HG03196 (cell line): ENCODE measurements at regions not wholly inside any gene's neighbourhood (a gene's known extent, or its start where the extent isn't known, plus 50 kb on each side); places are given as distances from the start of the nearest gene placed in this dataset.

Source experiments
- ATAC-seq: cut with Tn5 transposase; IDR thresholded peaks from one replicate; pipeline ENCODE4 v1.9.1; 2021; ENCODE audit not compliant: unreplicated experiment

- ATAC-seq = no peak
Measured at GRCh38 chr9:10674586-10674985, 61.8 kb upstream of the PTPRD start.

DNA sequence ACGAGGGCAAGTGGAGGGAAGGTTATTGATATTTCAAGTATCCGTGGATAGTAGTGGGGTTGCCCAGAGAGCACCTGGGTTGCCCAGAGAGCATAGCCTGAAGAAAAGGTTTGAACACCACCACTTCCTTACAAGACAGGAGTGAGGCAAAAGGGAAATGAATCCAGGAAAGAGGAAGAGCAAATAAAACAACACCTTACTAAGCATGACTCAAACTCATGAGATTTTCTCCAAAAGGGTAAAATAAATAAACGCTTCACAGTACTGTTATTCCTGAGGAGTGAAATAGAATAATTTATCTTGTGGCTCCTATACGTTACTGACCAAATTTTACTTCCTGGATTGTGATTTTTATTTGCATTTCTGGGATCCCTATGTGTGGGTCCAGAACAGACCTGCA lies 65.2 kb upstream of the PTPRD start:
- no peak for ATAC-seq

- no peak for ATAC-seq
Measured at GRCh38 chr9:10678790-10679189, 66.0 kb upstream of the PTPRD start.

DNA sequence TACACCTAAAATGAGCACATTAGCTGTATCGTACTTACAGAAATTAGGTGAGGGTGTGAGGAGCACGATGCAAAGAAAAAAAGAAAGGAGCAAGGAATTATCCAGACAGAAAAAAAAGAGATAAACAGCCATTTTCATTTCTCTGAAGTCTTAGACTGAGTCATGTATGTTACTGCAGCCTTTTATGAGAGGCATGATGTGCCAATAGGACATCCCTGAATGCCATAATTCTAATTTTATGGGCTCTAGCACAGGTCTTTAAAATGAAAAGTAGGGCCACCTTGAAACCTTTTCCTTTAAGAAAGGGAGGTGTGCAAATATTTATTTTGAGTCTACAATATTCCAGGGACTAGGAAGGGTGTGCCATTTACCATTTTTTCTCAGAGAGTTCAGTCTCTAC lies 74.1 kb upstream of the PTPRD start:
- ATAC-seq = no peak

DNA sequence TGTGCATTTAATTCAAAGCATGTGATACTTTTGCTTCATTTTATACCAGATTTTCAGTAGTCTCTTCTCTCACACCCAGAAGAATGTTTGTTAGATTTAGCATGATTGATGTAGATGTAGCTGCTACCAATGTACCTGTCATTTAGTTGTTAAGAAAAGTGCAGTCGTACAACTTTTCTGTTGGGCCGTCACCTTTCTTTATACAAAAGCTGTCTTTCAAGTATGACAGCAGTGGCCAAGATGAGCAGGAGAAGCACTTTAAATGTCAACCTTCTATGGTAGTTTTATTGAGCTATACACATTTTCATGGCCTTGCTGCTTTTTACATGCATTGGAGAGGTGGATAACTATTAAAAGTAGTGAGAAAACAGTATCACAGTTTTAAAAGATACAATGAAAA lies 77.7 kb upstream of the PTPRD start:
- no peak for ATAC-seq

DNA sequence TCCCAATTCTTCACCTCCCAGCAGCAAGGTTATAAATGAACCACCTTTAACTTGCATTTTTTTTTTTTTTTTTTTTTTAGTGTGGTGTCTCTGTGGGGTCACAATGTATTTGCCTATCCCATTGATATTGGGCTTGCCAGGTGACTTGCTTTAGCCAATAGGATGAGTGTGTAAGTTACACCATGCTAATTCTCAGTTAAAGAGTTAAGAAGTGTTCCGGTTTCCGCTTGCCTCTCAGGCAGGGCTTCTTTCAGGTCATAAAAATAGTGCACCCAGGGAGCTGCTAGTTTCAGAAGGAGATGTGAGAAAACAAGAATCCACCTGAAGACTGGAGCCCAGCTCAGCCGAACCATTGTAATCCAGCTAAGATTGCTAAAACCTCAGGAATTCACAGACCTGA lies 84.2 kb upstream of the PTPRD start:
- ATAC-seq = no peak

DNA sequence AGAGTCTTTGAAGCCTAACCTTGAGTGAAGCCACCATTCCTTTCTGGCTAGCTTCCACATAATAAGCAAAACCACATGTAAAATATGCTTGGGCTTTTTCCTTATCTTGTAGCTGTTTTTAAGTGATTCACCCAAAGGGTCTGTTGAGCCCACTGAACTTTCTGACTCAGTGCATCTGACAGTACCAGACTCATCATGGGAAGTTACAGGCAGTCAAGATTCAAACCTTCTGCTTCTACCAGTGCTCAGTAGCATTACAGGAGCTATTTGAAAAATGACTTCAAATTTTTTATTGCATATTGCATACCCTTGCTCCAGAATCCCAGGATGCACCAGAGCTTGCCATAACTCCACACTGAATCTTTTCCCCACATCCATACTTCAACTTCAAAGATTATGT lies 87.5 kb upstream of the PTPRD start:
- no peak for ATAC-seq

GRCh38 chr9:10700915-10701314 lies 88.1 kb upstream of the PTPRD start:
- ATAC-seq = no peak

- no peak for ATAC-seq
Measured at GRCh38 chr9:10701906-10702305, 89.1 kb upstream of the PTPRD start.

GRCh38 chr9:10703139-10703538 lies 90.3 kb upstream of the PTPRD start:
- ATAC-seq = no peak

GRCh38 chr9:10704720-10705119 lies 91.9 kb upstream of the PTPRD start:
- ATAC-seq = no peak

DNA sequence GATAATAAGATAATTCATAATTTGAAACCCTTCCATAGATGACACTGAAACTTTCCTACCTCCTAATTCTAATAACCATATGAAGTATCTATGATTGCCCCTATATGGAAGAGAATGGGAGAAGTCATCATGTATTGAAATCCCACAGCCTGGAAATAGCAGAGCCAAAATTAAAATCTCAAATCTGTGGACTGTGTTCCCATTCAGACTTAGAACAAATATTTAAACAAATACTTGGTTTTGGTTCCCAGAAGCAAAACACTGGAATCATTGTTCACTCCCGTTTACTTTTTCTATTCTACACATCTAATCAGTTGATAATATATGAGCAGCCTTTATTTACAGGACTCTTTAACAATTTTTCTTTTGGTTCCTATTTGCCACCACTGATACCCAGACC lies 92.6 kb upstream of the PTPRD start:
- ATAC-seq = no peak

DNA sequence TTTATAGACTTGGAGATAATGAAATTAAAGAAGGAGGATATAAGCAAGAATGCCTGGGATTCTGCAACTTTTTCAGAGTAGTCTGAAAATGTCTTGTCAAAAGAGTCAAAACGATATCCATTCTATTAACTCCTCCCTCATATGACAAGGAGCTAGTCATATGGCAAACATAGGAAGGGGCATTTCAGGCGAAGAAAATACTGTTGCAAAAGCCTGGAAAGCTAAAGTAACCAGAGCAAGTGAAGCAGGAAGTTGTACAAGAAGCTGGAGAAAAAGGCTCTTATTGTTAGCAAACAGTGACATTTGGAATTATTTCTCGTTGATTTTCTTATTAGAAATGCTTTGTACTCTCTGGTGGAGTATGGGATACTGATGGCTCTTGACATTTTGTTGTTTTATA lies 94.0 kb upstream of the PTPRD start:
- ATAC-seq = no peak

DNA sequence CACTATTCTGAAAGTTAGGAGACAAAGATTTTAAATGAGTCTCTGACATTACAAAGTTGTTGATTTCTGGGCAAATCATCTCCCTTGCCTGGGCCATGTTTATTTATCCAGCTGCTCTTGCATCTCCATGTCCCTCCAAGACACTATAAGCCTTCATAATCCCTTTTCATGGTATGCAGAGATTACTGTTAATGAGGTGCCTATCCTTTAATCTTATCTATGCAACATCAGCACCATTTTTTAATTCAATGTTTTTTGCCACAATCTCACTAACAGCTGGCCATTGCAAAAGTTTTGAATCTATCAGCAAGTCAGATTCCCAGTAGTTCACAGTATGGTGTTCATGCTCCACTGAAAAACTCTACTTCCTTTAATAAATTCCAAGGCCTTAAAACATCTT lies 108.5 kb upstream of the PTPRD start:
- no peak for ATAC-seq

DNA sequence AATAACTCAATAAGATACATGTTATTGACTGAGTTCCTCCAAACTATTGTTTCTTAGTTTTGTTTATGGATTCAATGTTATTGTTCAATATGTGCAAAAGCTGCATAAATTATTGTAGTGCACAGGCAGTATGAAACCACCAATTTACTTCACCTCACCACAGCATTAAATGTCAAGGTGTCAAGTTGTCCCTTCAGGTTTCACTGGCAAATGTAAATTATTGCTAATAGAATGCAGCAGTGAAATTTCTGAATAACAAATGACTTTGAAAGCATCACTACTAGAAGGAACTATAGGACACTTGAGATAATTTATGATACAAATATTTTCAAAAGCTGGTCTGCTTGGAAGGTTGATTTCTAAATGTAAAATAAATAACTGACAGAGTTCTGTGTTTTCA lies 116.4 kb upstream of the PTPRD start:
- ATAC-seq = no peak

GRCh38 chr9:10744669-10745068 lies 131.9 kb upstream of the PTPRD start:
- ATAC-seq = no peak

GRCh38 chr9:10753474-10753873 lies 140.7 kb upstream of the PTPRD start:
- ATAC-seq = no peak

GRCh38 chr9:10764481-10764880 lies 151.7 kb upstream of the PTPRD start:
- ATAC-seq = no peak

- no peak for ATAC-seq
Measured at GRCh38 chr9:10773136-10773535, 160.3 kb upstream of the PTPRD start.

GRCh38 chr9:10774051-10774450 lies 161.2 kb upstream of the PTPRD start:
- no peak for ATAC-seq

- no peak for ATAC-seq
Measured at GRCh38 chr9:10785255-10785654, 172.5 kb upstream of the PTPRD start.

DNA sequence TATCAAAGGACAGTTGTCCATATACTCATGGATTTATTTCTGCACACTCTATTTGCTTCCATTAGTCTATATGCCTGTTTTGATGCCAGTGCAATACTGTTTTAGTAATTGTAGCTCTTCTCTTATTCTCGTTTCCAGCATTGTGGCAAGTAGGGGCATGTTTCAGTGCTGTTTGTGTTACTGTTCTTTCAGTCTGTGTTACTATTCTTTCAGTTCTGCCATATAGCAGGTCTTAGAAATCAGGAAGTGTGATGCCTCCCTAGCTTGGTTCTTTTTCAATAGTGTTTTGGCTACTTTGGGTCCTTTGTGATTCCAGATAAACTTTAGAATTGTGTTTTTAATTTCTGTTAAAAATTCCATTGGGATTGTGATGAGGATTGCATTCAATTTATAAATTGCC lies 180.5 kb upstream of the PTPRD start:
- ATAC-seq = no peak

GRCh38 chr9:10804486-10804885 lies 191.7 kb upstream of the PTPRD start:
- no peak for ATAC-seq

DNA sequence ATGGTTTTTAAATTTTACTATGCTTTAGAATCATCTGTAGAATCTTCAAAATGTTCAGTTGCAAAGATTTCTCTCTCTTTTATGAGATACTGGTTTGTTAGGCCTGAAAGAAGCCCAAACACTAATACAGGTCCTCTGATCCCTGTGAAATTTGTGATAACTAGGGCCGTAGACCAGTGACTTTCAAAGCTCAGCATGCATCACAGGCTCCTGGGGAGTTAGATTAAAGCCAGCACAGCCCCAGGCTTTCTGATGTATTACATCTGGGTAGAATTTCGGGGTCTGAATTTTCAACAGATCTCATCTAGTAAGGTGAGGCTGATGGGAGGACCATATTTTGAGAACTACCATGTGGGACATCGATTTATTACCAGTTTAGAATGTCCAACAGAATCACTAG lies 194.1 kb upstream of the PTPRD start:
- no peak for ATAC-seq
